Stimulated activated CD4-positive, alpha-beta T cell treated with anti-CD3 and anti-CD28 coated beads, Interleukin-4, amount 100 ng/mL, for 48 hours (primary cell): ENCODE measurements at regions not wholly inside any gene's neighbourhood (a gene's known extent, or its start where the extent isn't known, plus 50 kb on each side); places are given as distances from the start of the nearest gene placed in this dataset.
A peak's percentile ranks its signal among the peaks of the same experiment; 100 is the strongest.
"Not testable (repeated sequence)": the region's sequence is repeated elsewhere in the genome, so short reads cannot be mapped to it uniquely, and the experiment has no call there.

ENCODE experiments used
- DNase-seq, 2 donors: peaks; one replicate each; pipeline ENCODE4 v3.0.0-alpha.2; 2020; ENCODE audit warnings: low read depth in 2 of 2

DNA sequence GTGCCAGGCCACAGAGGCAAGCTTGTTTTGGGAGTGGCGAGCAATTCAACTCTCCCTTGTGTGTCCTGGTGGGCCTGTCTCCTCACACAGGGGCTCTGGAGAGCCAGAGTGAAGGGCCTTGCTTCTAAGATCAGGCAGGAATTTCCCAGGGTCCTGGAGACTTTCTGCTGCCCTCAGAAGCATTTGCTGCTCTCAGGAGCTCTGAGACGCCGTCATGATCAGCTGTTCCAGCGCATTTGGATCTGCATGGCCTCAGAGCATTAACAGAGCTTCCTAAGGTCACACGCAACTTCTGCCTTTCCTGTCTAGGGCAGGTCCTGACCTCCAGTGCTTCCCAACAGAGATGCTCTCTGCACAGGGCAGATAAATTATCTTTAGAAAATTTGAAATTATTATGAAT lies 52.2 kb upstream of the C10orf90 start:
- no peak for DNase-seq

DNA sequence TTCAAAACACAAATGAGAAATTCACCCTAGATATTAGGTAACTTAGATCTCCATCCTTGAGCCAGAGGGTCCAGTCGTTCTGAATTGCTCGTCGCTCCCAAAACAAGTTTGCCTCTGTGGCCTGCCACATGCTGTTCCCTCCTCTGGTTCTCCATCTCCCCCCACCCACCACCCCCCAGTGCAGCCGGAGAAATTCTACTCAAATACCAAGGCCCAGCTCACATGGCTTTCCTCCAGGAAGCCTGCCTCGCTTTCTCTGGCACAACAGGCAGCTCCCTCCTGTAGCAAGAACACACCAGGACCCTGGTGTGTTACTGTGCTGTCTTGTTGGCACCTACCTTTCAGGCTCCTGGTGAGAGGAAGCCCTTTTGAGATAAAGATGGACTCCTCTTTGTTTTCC lies 52.7 kb upstream of the C10orf90 start:
- no peak for DNase-seq

DNA sequence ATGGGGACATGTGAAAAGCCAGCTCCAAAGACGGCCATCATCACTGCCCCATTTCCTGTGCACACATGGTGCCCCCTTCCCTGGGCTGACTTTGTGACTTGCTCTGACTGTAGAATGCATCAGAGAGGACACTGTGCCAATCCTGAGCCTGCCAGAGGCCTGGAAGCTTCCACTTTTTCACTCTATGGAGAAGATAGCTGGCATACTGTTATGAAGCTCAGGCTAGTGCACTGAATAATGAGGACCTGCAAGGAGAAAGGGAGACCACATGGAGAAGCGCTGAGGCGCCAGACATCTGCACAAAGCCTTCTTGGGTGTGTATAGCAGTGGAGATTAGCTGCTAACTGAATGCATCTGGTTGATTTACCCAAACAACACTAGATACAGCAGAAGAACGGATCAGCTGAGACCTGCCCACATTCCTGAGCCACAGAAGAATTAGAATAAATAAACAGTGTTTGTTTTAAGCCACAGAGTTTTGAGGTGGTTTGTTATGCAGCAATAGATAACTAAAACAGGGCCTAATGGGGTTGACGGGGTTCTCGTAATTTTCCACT lies 58.9 kb upstream of the C10orf90 start:
- DNase-seq: no peak

DNA sequence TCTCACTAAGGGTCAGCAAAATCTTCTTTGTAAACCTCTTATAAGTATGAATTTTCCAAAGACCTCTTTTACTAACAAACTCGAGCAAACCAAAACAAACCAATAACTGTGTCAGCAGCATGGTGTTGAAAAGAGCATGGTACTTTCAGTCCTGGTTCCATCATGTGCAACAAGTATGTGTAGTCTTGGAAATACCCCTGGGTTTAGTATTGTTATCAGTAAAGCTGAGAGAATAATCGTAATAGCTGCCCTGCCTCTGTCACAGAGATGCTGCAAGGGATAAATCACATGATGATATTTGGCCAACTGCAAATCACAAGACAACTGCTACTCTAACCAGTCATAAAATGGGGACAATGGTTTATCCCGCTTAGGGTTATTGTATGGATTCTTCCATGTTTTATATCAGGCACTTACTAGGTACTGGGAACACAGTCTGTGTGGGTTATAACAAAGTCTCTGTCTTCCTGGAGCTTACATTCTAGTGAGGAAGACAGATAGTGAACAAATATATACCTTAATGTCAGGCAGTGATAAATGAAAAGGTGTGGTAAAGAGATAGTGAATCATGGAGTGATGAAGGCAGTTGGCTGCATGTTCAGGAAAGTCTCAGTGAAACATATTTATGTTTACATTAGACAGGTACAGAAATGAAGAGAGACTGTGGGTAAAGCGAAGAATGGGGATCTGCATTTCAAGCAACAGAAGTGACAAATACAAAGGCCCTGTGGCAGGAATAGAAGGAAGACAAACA lies 60.5 kb upstream of the C10orf90 start:
- no peak for DNase-seq

DNA sequence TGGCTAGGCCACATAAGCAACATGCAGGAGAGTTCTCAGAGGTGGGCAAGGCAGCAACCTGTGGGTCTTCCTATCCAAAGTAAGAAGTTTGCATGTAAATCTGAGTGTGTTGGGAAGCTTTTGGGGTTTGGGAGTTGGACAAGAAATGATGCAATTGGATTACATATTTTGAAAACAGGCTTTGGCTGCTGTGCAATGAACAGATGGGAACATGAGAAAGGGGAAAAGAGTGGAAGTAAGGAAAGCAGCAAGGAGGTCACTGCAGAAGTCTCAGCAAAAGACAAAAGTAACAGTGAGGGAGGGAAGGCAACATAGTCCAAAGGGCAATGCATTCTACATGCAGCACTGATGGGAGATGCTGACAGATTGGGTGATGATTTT lies 61.1 kb upstream of the C10orf90 start:
- no peak for DNase-seq

DNA sequence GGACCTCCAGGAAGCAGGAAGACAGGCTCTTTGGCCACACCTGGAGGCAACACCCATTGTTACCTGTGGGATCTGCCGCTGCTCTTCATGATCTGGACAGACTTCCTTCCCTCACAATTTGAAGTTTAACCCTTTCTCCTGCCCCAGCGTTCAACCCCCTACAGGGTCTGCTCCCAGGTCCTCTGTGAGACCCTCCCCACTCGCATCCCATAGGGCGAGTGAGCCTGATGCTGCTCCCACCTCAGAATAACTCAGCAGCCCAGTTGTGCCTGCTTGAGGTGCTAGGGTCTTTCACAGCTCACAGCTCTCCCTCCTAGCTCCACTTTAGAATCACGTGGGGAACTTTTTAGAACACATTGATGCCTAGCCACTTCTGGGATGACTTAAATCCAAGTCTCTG lies 61.8 kb upstream of the C10orf90 start:
- DNase-seq: no peak

DNA sequence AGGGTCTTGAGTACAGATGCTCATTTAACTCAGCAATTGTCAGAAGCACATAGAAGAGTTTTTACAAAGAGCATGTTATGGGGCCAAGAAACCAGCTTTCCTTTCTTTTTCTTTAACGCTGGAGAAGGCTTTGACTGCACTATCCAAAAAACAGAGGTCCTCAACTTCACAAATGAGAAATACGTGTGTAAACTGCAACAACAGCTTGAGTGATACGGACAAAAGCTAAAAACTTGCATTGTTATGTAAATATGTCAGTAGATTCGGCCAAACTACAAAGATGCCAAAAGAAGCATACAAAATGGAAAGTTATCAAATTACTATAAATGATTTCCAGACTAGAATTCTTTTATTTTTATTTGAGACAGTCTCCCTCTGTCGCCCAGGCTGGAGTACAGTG lies 62.4 kb upstream of the C10orf90 start:
- DNase-seq: no peak

DNA sequence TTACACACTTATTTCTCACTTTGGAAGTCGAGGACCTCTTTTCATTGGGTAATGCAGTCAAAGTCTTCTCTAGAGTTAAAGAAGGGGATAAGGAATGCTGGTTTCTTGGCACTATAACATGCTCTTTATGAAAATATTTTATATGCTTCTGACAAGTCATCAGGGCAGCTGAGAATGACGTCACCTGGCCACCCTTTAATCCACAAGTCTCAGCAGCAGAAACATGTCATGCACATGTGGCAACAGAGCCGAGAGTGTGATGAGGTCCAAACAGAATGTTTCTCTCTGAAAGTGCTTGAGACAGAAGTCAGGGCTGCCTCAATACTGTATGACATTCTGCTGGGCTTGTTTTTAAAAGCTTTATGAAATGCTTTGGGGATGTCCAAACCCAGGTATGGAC lies 63.5 kb upstream of the C10orf90 start:
- DNase-seq: no peak

DNA sequence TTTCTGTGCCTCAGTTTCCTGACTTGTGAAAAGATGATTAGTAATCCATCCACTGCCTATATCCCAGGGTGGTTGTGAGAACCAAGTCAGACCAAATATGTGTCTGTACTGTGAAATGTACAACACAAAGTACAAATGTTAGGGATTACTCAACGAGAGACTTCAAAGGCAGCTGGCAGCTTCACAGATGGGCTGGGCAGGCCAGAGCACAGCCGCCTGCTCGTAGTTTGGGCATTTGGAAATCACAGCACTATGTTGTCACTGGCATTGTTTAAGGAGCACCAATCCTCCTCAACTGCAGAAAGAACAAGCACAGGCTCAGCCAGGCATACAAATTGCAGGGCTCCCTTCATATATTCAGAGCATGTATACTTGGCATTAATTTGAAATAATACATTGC lies 64.5 kb upstream of the C10orf90 start:
- DNase-seq: no peak

DNA sequence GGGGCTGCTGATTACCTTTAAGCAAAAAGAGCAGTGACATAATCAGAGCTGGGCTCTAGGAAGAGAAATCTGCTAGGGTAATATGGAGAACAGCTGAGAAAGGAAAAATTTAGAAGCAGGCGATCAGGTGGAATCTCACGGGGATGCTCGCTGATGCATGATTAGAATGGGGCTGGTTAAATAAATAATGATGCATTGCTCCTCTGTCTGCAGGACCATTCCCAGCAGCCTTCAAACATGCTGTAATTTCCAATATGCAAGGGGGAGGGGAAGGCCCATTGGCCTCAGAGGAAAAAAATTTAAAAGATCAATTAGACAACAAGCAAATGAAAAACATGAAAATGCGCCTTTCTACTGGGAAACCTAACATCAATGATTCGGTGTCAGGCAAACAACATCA lies 65.6 kb upstream of the C10orf90 start:
- no peak for DNase-seq

DNA sequence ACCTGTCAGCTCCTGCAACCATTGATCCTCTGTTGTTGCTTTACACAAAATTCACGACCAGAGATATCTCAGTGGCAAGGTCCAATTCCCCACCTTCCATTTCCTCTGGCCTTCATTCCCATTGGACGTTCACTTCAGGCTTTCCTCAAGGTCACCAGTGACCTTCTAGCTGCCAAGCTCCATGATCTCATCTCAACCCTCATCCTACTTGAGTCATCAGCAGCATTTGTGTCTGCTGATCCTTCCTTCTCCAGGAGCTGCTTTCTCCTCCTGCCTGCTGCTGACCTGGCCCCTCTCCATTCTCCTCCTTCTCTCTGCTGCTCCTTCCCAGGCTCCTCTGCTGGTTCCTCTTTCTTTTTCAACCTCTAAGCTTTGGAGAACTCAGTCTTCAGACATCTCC lies 66.2 kb upstream of the C10orf90 start:
- no peak for DNase-seq

DNA sequence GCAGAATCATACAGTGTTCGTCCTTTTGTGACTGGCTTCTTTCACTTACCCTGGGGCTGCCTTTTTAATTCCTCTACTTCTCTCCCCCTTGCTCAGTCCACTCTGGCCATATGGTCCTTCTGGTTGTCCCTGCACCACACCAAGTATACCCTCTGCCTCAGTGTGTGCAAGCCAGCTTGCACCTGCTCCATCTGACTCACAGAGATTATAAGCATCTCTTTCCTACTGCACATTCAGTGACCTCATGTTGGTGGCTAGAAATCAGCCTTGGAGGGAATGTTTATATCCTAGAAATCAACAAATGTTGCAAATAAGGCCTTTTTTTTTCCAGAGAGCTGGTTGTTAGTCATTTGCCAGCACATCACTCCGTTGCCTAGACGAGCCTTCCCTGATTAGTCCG lies 67.5 kb upstream of the C10orf90 start:
- no peak for DNase-seq

DNA sequence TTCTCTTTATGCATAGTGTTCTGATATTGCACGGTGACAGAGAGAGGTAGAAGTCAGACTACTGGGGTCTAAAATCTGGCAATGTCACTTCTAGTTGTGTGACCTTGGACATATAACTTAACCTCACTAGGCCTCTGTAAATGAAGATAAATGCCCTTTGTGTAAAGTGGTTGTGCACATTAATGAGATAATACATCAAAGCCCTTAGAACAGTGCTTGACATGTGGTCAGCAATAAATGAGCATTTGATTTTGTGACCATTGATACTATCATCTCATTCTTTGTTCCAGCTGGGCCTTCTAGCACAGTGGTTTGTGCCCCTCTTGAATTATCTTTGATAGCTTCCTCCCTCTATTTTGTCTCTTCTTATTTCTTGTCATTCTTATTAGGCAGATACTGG lies 74.1 kb upstream of the C10orf90 start:
- DNase-seq: no peak

DNA sequence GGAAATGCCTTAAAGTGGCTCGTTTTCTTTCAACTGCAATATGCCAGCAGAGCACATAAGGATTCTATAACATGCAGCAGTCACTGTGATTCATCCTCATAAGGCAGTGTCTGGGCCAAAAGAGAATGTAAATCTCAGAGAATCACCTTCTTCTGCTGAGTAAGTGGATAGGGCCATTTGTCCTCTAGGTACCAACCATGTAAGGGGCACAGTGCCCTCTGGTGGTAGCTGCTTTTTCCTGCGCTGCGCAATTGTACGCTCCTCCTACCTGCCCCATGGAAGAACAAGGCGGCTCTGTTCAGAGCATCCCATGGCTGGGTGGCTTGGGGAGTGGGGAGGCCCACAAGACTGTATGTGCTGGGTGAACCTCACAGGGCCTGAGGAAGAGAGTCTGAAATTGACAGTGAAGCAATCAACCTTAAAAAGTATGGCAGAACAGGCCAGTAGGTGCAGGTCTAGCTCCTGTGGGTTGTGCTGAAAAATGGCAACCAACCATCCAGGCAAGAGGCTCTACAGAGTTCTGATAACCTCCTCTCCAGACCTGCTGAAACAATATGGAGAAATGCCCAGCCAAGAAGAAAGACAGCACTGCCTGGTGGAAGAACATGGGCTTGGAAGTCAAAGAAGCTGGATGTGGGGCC lies 78.6 kb upstream of the C10orf90 start:
- peak; percentile 47 to 57 for DNase-seq

DNA sequence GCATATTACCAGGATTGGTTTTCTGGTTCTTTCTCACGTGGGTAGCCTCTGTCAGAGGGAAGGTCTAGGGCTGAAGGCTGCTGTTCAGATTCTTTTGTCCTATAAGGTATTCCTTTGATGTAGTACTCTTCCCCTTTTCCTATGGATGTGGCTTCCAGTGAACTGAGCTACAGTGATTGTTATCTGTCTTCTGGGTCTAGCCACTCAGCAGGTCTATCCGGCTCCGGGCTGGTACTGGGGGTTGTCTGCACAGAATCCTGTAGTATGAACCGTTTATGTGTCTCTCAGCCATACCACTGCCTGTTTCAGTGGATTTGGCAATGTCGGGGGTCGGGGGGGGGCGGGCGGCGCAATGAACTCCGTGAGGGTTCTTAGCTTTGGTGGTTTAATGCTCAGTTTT lies 84.5 kb upstream of the C10orf90 start:
- DNase-seq: no peak

DNA sequence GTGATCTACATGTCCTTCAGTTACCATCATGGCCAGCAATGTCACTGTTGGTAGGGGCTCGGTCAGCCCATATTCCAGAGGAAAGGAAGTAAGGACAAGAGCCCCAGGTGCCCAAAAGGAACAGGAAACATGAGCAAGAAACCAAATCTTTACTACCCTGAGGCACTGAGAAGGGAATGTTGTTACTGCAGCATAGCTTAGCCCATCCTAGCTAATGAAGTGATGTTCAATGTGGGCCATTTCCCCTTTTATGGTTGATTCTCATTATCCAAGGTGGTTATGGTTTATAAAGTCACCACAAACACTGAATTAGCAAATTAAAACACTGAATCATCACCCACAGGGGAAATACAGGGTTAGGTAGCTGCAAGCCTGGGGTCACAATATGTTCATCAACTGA lies 88.4 kb upstream of the C10orf90 start:
- DNase-seq: no peak

DNA sequence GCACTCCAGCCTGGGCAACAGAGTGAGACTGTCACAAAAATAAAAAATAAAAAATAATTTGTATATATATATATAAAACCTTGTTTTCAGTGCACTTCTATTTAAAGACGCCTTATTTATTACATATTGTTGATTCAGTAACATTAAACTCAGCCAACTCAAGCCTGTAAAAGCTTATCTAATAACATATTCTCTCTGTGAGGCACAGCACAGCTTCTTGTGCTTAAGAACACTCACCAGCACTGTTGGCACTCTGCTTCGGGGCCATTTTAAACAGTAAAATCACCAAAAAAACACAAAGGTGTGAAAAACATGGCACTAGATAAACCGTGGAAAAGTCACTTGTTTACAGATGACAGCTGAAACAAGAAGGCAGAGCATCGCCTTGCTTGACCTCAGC lies 89.0 kb upstream of the C10orf90 start:
- no peak for DNase-seq

DNA sequence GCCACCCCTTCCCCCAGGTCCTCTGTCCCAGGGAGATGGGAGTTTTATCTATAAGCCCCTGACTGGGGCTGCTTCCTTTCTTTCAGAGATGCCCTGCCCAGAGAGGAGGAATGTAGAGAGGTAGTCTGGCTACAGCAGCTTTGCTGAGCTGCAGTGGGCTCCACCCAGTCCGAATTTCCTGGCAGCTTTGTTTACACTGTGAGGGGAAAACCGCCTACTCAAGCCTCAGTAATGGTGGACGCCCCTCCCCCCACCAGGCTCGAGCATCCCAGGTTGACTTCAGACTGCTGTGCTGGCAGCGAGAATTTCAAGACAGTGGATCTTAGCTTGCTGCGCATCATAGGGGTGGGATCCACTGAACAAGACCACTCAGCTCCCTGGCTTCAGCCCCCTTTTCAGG lies 96.2 kb upstream of the C10orf90 start:
- DNase-seq: not testable (repeated sequence)

DNA sequence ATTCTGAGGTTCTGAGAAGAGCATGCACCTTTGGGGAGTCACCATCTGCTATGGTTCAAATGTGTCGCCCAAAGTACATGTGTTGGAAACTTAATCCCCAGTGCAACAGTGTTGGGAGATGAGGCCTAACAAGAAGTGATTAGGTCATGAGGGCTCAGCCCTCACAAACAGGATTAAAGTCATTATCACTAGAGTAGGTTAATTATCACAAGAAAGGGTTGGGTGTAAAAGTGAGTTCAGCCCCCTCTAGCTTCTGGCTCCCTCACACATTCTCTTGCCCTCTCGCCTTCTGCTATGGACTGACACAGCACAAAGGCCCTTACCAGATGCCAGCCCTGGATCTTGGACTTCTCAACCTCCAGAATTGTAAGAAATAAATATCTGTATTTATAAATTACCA lies 100.3 kb upstream of the C10orf90 start:
- DNase-seq: no peak

DNA sequence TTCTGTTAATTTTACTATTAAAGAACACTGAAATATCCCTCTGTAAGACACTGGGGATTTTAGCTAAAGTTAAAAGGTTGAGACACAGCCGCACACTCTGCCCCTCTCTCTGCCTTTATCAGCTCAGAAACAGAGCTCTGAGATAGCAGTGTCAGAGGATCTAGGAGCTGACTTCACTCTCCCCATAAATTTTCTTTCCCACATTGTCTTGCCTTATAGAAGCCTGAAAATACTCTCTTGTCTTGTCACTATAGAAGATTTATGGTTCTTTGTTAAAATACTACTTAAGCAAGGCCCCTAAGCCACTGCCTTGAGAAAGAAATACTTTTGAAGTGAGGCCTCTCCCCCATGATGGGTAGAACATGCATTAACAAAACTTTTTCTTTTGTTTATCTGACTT lies 105.7 kb upstream of the C10orf90 start:
- no peak for DNase-seq

DNA sequence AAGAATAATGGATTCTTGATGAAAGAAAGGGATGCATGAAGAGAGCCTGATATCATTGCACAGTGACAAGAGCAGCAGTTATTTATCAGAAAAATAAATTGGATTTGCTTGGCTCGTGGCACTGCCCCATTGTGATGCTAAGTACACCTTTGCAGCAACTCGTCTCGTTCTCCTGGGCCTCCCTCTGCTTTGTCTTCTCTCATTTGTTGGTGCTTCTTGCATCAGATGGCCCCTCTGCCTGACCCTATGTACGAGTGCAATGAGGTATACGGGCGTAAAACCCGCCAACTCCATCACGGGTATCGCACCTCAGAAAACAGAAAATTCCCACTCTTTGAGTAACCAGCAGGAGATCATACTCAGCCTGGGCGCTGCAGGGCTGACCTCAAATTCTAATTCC lies 107.2 kb upstream of the C10orf90 start:
- no peak for DNase-seq

DNA sequence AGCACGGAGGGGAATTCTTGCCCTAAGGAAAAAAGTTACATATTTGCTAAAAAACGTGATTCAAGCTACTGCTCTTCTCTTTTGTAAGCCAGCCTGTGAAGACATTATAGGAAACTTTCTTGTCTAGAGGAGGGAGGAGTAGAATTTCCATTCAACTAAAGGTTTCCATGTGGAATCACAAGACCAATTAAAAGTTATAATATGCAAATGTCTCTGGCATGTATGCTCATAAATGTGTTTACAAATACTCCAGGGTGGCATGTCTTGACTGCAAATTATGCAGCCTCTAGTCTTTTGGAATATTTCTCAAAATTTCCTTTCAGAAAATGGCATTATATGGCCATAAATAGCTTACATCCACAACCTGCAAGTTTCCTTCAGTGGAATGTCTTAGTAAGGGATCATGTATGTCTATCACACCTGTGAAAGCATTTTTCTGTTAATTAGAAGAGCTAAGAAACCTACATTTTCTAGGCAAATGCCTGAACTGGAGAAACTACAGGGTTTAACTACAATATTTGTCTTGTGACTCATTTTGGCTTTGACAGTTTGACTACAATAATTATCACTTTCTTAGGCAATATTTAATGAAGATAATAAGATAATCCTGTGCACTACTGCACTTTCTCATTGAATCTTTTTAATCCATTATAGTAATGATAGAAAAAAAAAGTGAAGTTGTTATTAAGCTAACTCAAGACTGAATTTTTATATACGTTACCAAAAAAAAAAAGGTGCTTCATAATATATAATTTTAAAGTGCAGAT lies 111.1 kb upstream of the C10orf90 start:
- DNase-seq: no peak
